GM19023 (cell line): ENCODE measurements at regions not wholly inside any gene's neighbourhood (a gene's known extent, or its start where the extent isn't known, plus 50 kb on each side); places are given as distances from the start of the nearest gene placed in this dataset.

ENCODE experiments used
- ATAC-seq: cut with Tn5 transposase; IDR thresholded peaks from one replicate; pipeline ENCODE4 v1.9.1; 2021; ENCODE audit warnings: mild to moderate bottlenecking, moderate library complexity; ENCODE audit not compliant: unreplicated experiment

GRCh38 chr14:98962118-98962517 lies 309.9 kb downstream of the BCL11B start:
- no peak for ATAC-seq

- ATAC-seq = no peak
Measured at GRCh38 chr14:98963610-98964009, 308.4 kb downstream of the BCL11B start.

- ATAC-seq = no peak
Measured at GRCh38 chr14:98964171-98964570, 307.8 kb downstream of the BCL11B start.

GRCh38 chr14:98965076-98965475 lies 306.9 kb downstream of the BCL11B start:
- ATAC-seq = no peak

- no peak for ATAC-seq
Measured at GRCh38 chr14:98966016-98966415, 306.0 kb downstream of the BCL11B start.

GRCh38 chr14:98966475-98967162 lies 305.4 kb downstream of the BCL11B start:
- no peak for ATAC-seq

GRCh38 chr14:98974113-98974512 lies 297.9 kb downstream of the BCL11B start:
- no peak for ATAC-seq

- no peak for ATAC-seq
Measured at GRCh38 chr14:98976271-98976670, 295.7 kb downstream of the BCL11B start.

- ATAC-seq = no peak
Measured at GRCh38 chr14:98977451-98977850, 294.5 kb downstream of the BCL11B start.

GRCh38 chr14:98982986-98983385 lies 289.0 kb downstream of the BCL11B start:
- no peak for ATAC-seq

- no peak for ATAC-seq
Measured at GRCh38 chr14:98984027-98984718, 287.8 kb downstream of the BCL11B start.

GRCh38 chr14:98984719-98985041 lies 287.3 kb downstream of the BCL11B start:
- no peak for ATAC-seq

- ATAC-seq = no peak
Measured at GRCh38 chr14:98993818-98994217, 278.2 kb downstream of the BCL11B start.

- ATAC-seq = no peak
Measured at GRCh38 chr14:98994561-98994960, 277.4 kb downstream of the BCL11B start.

- no peak for ATAC-seq
Measured at GRCh38 chr14:98997526-98998205, 274.3 kb downstream of the BCL11B start.

- ATAC-seq = no peak
Measured at GRCh38 chr14:98999345-98999744, 272.7 kb downstream of the BCL11B start.

GRCh38 chr14:98999901-99000300 lies 272.1 kb downstream of the BCL11B start:
- no peak for ATAC-seq

- no peak for ATAC-seq
Measured at GRCh38 chr14:99001241-99001640, 270.8 kb downstream of the BCL11B start.

- ATAC-seq = no peak
Measured at GRCh38 chr14:99003646-99004045, 268.4 kb downstream of the BCL11B start.

- no peak for ATAC-seq
Measured at GRCh38 chr14:99004112-99004511, 267.9 kb downstream of the BCL11B start.

GRCh38 chr14:99006276-99006675 lies 265.7 kb downstream of the BCL11B start:
- ATAC-seq = no peak

- no peak for ATAC-seq
Measured at GRCh38 chr14:99007795-99008194, 264.2 kb downstream of the BCL11B start.
